AG04450 (cell line): ENCODE measurements at regions not wholly inside any gene's neighbourhood (a gene's known extent, or its start where the extent isn't known, plus 50 kb on each side); places are given as distances from the start of the nearest gene placed in this dataset.

Experiments
- CTCF ChIA-PET: fragments of 300-600, 350-600 bp; formaldehyde crosslinking; extraction: SDS; loops from one replicate; lab custom pipeline; 2022; ENCODE audit warnings: antibody characterized with exemption, inconsistent platforms; lab: Charles Lee
- POLR2A ChIA-PET: fragments of 350-600 bp; formaldehyde crosslinking; extraction: SDS; loops from one replicate; lab custom pipeline; 2021; ENCODE audit warnings: antibody characterized with exemption, inconsistent platforms; lab: Yijun Ruan, JAX
- DNase-seq: peaks from one replicate; pipeline ENCODE4 v3.0.0-alpha.2; 2011; ENCODE audit warnings: low read depth, low spot score
- H3K27ac ChIP-seq: one replicate; pipeline ENCODE4 v1.5.1; 2012; ENCODE audit warnings: low read depth, low read length, control low read depth
- H3K27me3 ChIP-seq: one replicate; pipeline ENCODE4 v1.6.0; 2012; ENCODE audit warnings: low read length; ENCODE audit not compliant: control insufficient read depth, insufficient read depth
- H3K4me3 ChIP-seq: 2 replicates; pipeline ENCODE4 v1.5.1; 2011; ENCODE audit warnings: mild to moderate bottlenecking, low read depth, low read length, control low read depth
- H3K9me3 ChIP-seq: 2 replicates; pipeline ENCODE4 v1.5.1; 2012; ENCODE audit warnings: low read length; ENCODE audit not compliant: control insufficient read depth, insufficient read depth
- TF ChIP-seq, protein P1 (sequence below): IDR thresholded peaks from 2 replicates; pipeline ENCODE4 v1.5.1; 2011; ENCODE audit warnings: low read depth, low read length, control low read depth, inconsistent platforms

DNA sequence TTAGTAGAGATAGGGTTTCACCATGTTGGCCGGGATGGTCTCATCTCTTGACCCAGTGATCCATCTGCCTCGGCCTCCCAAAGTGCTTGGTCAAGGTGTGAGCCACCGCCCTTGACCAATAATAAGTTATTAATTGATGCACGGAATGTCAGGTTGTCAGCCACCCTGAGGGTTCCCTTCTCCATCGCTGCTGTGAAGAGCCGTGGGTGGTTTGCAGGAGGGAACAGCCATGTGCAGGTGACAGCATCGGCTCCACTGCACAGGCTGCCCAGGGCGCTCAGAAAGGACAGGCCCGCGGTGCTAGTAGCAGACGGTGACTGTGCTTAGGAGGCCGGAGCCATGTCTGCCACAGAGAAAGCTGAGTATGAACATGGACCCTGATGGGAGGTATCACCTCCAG, 814.0 kb downstream of the BRD1 start:
- TF ChIP-seq, protein P1, sequence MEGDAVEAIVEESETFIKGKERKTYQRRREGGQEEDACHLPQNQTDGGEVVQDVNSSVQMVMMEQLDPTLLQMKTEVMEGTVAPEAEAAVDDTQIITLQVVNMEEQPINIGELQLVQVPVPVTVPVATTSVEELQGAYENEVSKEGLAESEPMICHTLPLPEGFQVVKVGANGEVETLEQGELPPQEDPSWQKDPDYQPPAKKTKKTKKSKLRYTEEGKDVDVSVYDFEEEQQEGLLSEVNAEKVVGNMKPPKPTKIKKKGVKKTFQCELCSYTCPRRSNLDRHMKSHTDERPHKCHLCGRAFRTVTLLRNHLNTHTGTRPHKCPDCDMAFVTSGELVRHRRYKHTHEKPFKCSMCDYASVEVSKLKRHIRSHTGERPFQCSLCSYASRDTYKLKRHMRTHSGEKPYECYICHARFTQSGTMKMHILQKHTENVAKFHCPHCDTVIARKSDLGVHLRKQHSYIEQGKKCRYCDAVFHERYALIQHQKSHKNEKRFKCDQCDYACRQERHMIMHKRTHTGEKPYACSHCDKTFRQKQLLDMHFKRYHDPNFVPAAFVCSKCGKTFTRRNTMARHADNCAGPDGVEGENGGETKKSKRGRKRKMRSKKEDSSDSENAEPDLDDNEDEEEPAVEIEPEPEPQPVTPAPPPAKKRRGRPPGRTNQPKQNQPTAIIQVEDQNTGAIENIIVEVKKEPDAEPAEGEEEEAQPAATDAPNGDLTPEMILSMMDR, result no peak

DNA sequence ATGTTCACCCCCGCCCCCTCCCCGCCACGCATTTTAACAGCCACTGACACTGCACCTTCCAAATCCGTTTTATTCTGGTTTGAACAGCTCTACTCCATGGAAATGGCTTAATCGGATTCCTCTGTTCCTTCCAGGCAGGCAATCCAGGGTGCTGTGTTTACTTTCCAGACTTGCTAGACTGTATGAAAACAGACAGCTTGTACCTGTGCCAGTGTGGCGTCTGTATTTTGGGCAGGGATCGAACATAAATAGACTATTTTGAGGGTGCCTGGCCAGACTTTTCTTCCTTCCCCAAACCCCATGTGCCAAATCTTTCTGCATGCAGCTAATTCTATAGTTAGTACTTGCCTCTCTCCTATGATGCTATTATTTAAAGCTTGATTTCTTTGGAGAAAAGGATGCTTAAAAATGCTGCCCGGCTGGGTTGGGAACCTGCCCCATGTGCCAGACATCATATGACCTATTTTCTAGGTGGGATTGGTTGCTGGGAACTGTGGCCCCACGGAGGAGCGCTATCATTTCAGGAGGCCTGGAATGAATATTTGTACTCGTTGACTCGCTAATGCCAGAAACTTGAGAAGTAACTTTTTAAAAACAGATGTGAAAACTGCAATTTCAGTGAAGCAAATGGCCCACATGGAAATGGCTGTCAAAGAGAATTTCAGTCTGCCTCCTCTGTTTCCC, 814.8 kb downstream of the BRD1 start:
- TF ChIP-seq, protein P1, result no peak
- CTCF ChIA-PET, result no interaction called here
- POLR2A ChIA-PET, result no interaction called here
- no peak overlapping the region for H3K27ac ChIP-seq
- H3K9me3 ChIP-seq, result peaks cover 95% of the 10 kb centered on the region
- no peaks in the 10 kb centered on the region for H3K27me3 ChIP-seq
- DNase-seq, result no peak
- H3K4me3 ChIP-seq, result no peak overlapping the region

More for the DNA sequence above, 814.0 kb downstream of the BRD1 start:
- H3K9me3 ChIP-seq, result peaks cover 95% of the 10 kb centered on the region
- POLR2A ChIA-PET, result no interaction called here
- no peak overlapping the region for H3K4me3 ChIP-seq
- no peak for DNase-seq
- no peaks in the 10 kb centered on the region for H3K27me3 ChIP-seq
- H3K27ac ChIP-seq, result no peak overlapping the region
- CTCF ChIA-PET, result no interaction called here

DNA sequence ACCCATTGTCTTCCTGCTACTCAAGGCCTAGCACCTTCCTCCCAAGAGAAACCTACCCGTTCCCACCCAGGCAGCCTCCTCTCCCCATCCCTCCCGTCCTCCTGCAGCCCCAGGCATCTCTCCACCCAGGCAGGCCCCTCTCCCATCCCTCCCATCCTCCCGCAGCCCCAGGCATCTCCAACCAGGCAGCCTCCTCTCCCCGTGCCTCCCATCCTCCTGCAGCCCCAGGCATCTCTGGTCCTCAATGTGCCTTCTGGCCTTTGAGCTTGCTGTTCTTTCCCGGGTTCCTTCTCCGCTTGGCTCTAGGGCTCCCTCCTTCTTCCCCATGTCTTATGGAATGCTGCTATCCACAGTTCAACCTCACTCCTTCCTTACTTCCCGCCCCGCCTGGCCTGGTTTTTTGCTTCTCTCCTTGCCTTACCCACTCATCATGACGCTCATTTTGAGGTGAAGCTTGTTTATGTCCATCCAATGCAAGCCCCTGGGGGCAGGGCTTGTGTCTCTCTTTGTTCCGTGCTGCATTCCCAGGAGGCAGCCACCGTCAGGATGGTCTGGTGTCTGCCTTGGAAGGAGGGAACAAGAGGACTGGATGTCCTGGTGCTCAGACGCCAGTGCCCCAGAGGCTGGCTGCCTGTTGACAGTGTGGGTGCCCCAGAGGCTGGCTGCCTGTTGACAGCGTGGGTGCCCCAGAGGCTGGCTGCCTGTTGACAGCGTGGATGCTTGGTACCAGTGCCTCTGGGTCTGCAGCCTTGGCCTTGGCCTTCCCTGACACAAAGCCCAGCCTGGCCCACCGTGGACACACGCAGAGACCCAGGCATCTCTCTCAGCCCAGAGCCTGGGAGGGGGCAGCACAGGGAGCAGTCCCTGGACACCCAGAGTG, 815.7 kb downstream of the BRD1 start:
- TF ChIP-seq, protein P1, result no peak
- DNase-seq, result no peak
- H3K27ac ChIP-seq, result no peak overlapping the region
- POLR2A ChIA-PET, result no interaction called here
- CTCF ChIA-PET, result no interaction called here
- H3K27me3 ChIP-seq, result no peaks in the 10 kb centered on the region
- H3K9me3 ChIP-seq, result peaks cover 93% of the 10 kb centered on the region
- no peak overlapping the region for H3K4me3 ChIP-seq

DNA sequence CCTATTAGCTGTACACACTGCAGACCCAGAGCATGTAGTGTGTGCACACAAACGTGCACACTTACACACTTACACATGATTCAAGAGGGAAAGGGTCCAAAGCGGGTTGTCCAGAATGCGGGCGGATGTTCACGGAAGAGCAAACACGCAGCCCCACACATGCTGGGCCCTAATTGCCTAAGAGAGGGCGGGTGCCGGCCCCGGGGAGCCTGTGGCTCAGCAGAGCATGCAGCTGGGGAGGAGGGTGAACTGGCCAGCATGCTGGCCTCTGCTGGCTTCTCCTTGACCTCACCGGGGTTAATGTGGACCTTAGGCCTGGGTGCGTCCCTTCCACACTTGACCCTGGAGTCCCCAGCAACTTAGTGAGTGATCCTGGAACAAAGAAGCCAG, 816.3 kb downstream of the BRD1 start:
- DNase-seq, result no peak
- TF ChIP-seq, protein P1, result no peak
- ChIA-PET POLR2A (no interaction called here), CTCF (no interaction called here)
- Histone ChIP-seq H3K27ac (no peak overlapping the region), H3K4me3 (no peak overlapping the region), H3K9me3 (peaks cover 93% of the 10 kb centered on the region), H3K27me3 (no peaks in the 10 kb centered on the region)

DNA sequence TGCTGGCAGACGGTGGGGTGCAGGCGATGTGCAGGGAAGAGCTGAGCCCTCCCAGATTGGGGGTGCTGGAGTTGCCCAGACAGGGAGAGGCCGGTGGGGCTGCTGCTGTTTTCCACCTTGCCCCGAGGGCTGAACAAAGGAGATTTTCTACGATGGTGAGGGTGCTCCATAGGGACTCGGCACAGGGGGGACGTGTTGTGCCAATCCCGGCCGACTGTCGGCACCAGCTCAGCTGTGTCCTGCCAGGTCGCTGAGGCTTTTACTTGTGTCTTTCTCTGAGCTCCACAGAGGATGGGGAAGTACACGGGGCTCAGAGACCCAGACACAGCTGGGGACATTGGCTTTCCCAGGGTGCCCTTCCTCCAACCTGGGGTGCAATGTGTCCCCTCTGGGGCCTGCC, 816.8 kb downstream of the BRD1 start:
- no peak for DNase-seq
- POLR2A ChIA-PET, result no interaction called here
- no peak overlapping the region for H3K27ac ChIP-seq

More for the DNA sequence above, 816.8 kb downstream of the BRD1 start:
- peaks cover 94% of the 10 kb centered on the region for H3K9me3 ChIP-seq
- CTCF ChIA-PET, result no interaction called here
- TF ChIP-seq, protein P1, result no peak
- no peaks in the 10 kb centered on the region for H3K27me3 ChIP-seq
- no peak overlapping the region for H3K4me3 ChIP-seq
